GM12878 (cell line): ENCODE measurements at regions not wholly inside any gene's neighbourhood (a gene's known extent, or its start where the extent isn't known, plus 50 kb on each side); places are given as distances from the start of the nearest gene placed in this dataset.

Experiments used
- ATAC-seq: fragments of 200-7000 bp; cut with Tn5 transposase; 3 replicates; pipeline ENCODE4 v1.9.1; 2020; ENCODE audit warnings: mild to moderate bottlenecking, moderate library complexity
- BruUV-seq: library from RNA; stranded (reverse); fragments of 400-500 nt; replicated peaks from 2 replicates; lab custom pipeline; 2021; lab: Mats Ljungman, UMichigan
- CTCF ChIA-PET: fragments of 300-600 bp; sonication (Branson Sonifier 250); formaldehyde crosslinking; extraction: SDS; loops from one replicate; lab custom pipeline; 2021; ENCODE audit warnings: inconsistent platforms; lab: Yijun Ruan, JAX
- POLR2A ChIA-PET: fragments of 350-600 bp; formaldehyde crosslinking; extraction: SDS; loops from one replicate; lab custom pipeline; 2021; ENCODE audit warnings: inconsistent platforms; lab: Charles Lee
- RAD21 ChIA-PET: fragments of 300-600 bp; sonication (Branson Sonifier 250); formaldehyde crosslinking; loops from one replicate; lab custom pipeline; 2023; ENCODE audit warnings: antibody characterized with exemption; ENCODE audit not compliant: unreplicated experiment; lab: Charles Lee
- SMC1A ChIA-PET: fragments of 300-600 bp; sonication (Branson Sonifier 250); formaldehyde crosslinking; loops from one replicate; lab custom pipeline; 2023; ENCODE audit not compliant: unreplicated experiment, uncharacterized antibody; lab: Charles Lee
- DNase-seq: peaks from one replicate; pipeline ENCODE4 v3.0.0-alpha.2; 2011; ENCODE audit warnings: low read depth, low spot score
- FAIRE-seq: peaks from 3 replicates; lab custom pipeline; 2011; peaks lifted over from hg19 to GRCh38; lab: Jason Lieb, UNC
- H2AFZ ChIP-seq: 2 replicates; pipeline ENCODE4 v1.6.0; 2011; ENCODE audit warnings: low read depth, low read length, control low read depth; ENCODE audit not compliant: control insufficient read depth
- H3K27ac ChIP-seq: 2 replicates; pipeline ENCODE4 v1.5.1; 2011; ENCODE audit warnings: control low read depth; ENCODE audit not compliant: control insufficient read depth, insufficient read depth
- H3K27me3 ChIP-seq, 2 experiments: replicated peaks in 1 of 2; 2 replicates each; pipeline versions ENCODE4 v1.6.0 to v1.6.1; 2011; ENCODE audit warnings: low read length in 1 of 2; ENCODE audit not compliant: control insufficient read depth in 2 of 2, insufficient read depth in 2 of 2
- H3K36me3 ChIP-seq, 2 experiments: 2 replicates each; pipeline ENCODE4 v1.5.1; 2011; ENCODE audit warnings: low read length in 1 of 2; ENCODE audit not compliant: control insufficient read depth in 2 of 2, insufficient read depth in 2 of 2
- H3K4me1 ChIP-seq: 2 replicates; pipeline ENCODE4 v1.6.1; 2011; ENCODE audit warnings: mild to moderate bottlenecking, low read length, moderate library complexity, mixed read lengths; ENCODE audit not compliant: control insufficient read depth, insufficient read depth
- H3K4me2 ChIP-seq: 2 replicates; pipeline ENCODE4 v1.6.0; 2011; ENCODE audit warnings: control low read depth; ENCODE audit not compliant: control insufficient read depth, insufficient read depth
- H3K4me3 ChIP-seq: fragments of 200-600 bp; sonication (generic); 2 replicates; pipeline ENCODE4 v1.5.1; 2016
- H3K79me2 ChIP-seq: 2 replicates; pipeline ENCODE4 v1.6.0; 2011; ENCODE audit warnings: low read length; ENCODE audit not compliant: control insufficient read depth, insufficient read depth
- H3K9ac ChIP-seq: 2 replicates; pipeline ENCODE4 v1.8.0; 2011; ENCODE audit warnings: low read length, control low read depth, mixed read lengths; ENCODE audit not compliant: control insufficient read depth, insufficient read depth
- H3K9me3 ChIP-seq: replicated peaks from 3 replicates; pipeline ENCODE4 v1.5.1; 2011; ENCODE audit warnings: mild to moderate bottlenecking, low read length; ENCODE audit not compliant: control insufficient read depth, insufficient read depth
- H4K20me1 ChIP-seq: 2 replicates; pipeline ENCODE4 v1.6.0; 2011; ENCODE audit not compliant: control insufficient read depth, insufficient read depth
- BCLAF1 ChIP-seq: fragments of 450-650 bp; IDR thresholded peaks from 2 replicates; pipeline ENCODE4 v1.6.1; 2017; ENCODE audit warnings: antibody characterized with exemption, mild to moderate bottlenecking, moderate library complexity
- CEBPZ ChIP-seq: fragments of 150-350 bp; IDR thresholded peaks from 2 replicates; pipeline ENCODE4 v1.6.1; 2016; ENCODE audit warnings: low read depth, low read length
- CHD2 ChIP-seq: IDR thresholded peaks from 2 replicates; pipeline ENCODE4 v1.6.1; 2011; ENCODE audit warnings: low read depth, low read length, improper control_type of control experiment, borderline replicate concordance
- E2F4 ChIP-seq: IDR thresholded peaks from 2 replicates; pipeline ENCODE4 v1.6.1; 2012; ENCODE audit warnings: low read depth, low read length, improper control_type of control experiment
- HDGF ChIP-seq: fragments of 450-650 bp; IDR thresholded peaks from 2 replicates; pipeline ENCODE4 v1.6.1; 2016; ENCODE audit warnings: antibody characterized with exemption
- POLR2A ChIP-seq: IDR thresholded peaks from 2 replicates; pipeline ENCODE4 v1.6.1; 2011; ENCODE audit warnings: low read depth, mild to moderate bottlenecking, low read length
- RFX5 ChIP-seq: IDR thresholded peaks from 2 replicates; pipeline ENCODE4 v1.6.1; 2011; ENCODE audit warnings: low read depth, low read length, improper control_type of control experiment
- ZBTB11 ChIP-seq: fragments of 450-650 bp; formaldehyde crosslinking; IDR thresholded peaks from 2 replicates; pipeline ENCODE4 v1.5.0; 2022; ENCODE audit warnings: mild to moderate bottlenecking, missing genetic modification characterization
- ZBTB33 ChIP-seq: fragments of 450-650 bp; IDR thresholded peaks from 2 replicates; pipeline ENCODE4 v1.6.1; 2017; ENCODE audit warnings: mild to moderate bottlenecking
- ZSCAN29 ChIP-seq: fragments of 450-650 bp; IDR thresholded peaks from 2 replicates; pipeline ENCODE4 v1.6.1; 2017; ENCODE audit warnings: mild to moderate bottlenecking, moderate library complexity
- WGBS: methylation state at CpG from one replicate; pipeline ENCODE4 v1.1.6; 2016; ENCODE audit warnings: low lambda C conversion rate; ENCODE audit not compliant: insufficient replicate concordance, insufficient coverage; ENCODE audit errors: missing lambda C conversion rate; 5-methylcytosine and 5-hydroxymethylcytosine counted together
- in situ Hi-C: fragments of 300-500 bp; cut with MboI; formaldehyde crosslinking; loops from 9 replicates; pipeline ENCODE4 v1.14.3; 2018; ENCODE audit warnings: mixed read lengths
- intact Hi-C: fragments of 100-400 bp; cut with micrococcal nuclease; formaldehyde crosslinking; loops from one replicate; pipeline ENCODE4 v1.14.2; 2022; ENCODE audit not compliant: unreplicated experiment

- Histone ChIP-seq H4K20me1 (no peaks in the 10 kb centered on the region), H3K4me2 (no peak overlapping the region), H3K36me3 (no peaks in the 10 kb centered on the region), H3K4me3 (no peak overlapping the region), H3K9ac (no peak overlapping the region), H3K27me3 (no peaks in the 10 kb centered on the region; a peak in 1 of 4 replicates), H3K79me2 (no peaks in the 10 kb centered on the region), H3K4me1 (no peaks in the 10 kb centered on the region), H2AFZ (no peak overlapping the region), H3K9me3 (no peaks in the 10 kb centered on the region), H3K27ac (no peak overlapping the region)
- BruUV-seq, result no TSS peak
- in situ Hi-C loops, result no loop called here
- no peak for ATAC-seq
- 26% methylated on average over 6 of the region's 6 CpGs for WGBS
- DNase-seq, result no peak
- ChIA-PET SMC1A (interaction anchor here (0.7 kb wide), 1 partner anchor 72 kb away, joined by 3 read pairs; no protein-coding TSS in a partner anchor), CTCF (interaction anchor here (1.1 kb wide), 1 partner anchor 398 kb away, joined by 3 read pairs; no protein-coding TSS in a partner anchor), POLR2A (no interaction called here), RAD21 (no interaction called here)
- intact Hi-C loops, result no loop called here
- FAIRE-seq, result no peak
- TF ChIP-seq BCLAF1 (no peak), HDGF (no peak), CEBPZ (no peak), ZSCAN29 (no peak), POLR2A (no peak), CHD2 (no peak), ZBTB11 (no peak), ZBTB33 (no peak), E2F4 (no peak), RFX5 (no peak)
These were observed 209.9 kb upstream of the CTNNB1 start for GRCh38 chr3:40989141-40990061.
